ENCODE measurements at regions not wholly inside any gene's neighbourhood (a gene's known extent, or its start where the extent isn't known, plus 50 kb on each side); places are given as distances from the start of the nearest gene placed in this dataset.
A peak's percentile ranks its signal among the peaks of the same experiment; 100 is the strongest.

DNA sequence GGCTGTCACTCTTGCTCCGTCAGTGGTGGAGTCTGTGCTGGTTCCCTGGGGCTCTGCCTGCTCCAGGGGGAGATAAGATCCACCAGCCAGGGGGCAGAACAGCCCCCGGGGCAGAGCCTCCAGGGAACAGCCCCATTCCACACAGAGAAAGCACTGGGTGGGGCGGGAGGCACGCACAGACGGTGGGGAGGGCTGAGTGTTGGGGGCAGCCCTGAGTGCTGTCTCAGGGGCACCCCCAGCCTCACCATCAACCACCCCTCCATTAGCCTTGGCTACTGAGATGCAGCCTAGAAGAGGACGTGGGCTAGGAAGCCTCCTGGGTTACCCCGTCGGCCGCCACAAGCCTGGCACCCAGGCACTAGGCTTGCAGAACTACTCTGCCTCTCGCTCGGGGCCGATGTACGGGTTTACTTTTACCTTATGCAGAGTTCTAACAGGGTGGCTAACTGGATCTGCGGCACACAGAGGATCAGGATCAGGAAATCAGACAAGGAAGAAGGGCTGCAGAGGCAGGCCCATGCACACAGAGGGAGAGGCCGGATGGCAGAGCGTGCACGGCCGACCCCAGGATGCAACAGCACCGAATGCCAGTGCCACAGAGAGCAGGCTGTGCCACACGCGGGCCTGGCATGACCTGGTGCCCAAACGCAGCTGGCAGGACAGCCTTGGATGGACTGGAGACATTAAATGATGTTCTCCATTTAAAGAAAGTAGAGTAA, 140.5 kb downstream of the CTTN start:
- H2AK5ac ChIP-seq (ENCODE audit: insufficient read length, low read length) = no peak overlapping the region
- H3K56ac ChIP-seq (ENCODE audit: insufficient read length, low read depth, low read length) = no peak overlapping the region
- no peaks in the 10 kb centered on the region for H3K4me1 ChIP-seq (ENCODE audit: insufficient read depth, low read length)
- H3K27ac Mint-ChIP-seq = no peak overlapping the region; a peak in 1 of 7 replicates
- peaks cover 0 to under 1% of the 10 kb centered on the region in 2 experiments; a peak in 1 of 4 replicates for H3K4me1 Mint-ChIP-seq
- no peak overlapping the region for H3K4me3 Mint-ChIP-seq
- no peak overlapping the region for H2BK5ac ChIP-seq (ENCODE audit: insufficient read length, low read length)
- no peak overlapping the region for H4K91ac ChIP-seq (ENCODE audit: insufficient read length, low read depth, low read length)
- no peaks in the 10 kb centered on the region for H3K79me2 ChIP-seq (ENCODE audit: insufficient read depth, low read length)
- H3K23me2 ChIP-seq (ENCODE audit: insufficient read length, low read depth, low read length, poor library complexity, severe bottlenecking) = no peaks in the 10 kb centered on the region
- H3T11ph ChIP-seq (ENCODE audit: low read length) = no peak overlapping the region
- peak; percentile 20 for DNase-seq
- no peak overlapping the region for H2BK120ac ChIP-seq (ENCODE audit: low read depth, low read length, poor library complexity, severe bottlenecking)
- no peak overlapping the region for H3K4ac ChIP-seq (ENCODE audit: low read depth, low read length)
- no peak overlapping the region for H3K14ac ChIP-seq (ENCODE audit: insufficient read depth, low read length)
- TF ChIP-seq, protein P1, sequence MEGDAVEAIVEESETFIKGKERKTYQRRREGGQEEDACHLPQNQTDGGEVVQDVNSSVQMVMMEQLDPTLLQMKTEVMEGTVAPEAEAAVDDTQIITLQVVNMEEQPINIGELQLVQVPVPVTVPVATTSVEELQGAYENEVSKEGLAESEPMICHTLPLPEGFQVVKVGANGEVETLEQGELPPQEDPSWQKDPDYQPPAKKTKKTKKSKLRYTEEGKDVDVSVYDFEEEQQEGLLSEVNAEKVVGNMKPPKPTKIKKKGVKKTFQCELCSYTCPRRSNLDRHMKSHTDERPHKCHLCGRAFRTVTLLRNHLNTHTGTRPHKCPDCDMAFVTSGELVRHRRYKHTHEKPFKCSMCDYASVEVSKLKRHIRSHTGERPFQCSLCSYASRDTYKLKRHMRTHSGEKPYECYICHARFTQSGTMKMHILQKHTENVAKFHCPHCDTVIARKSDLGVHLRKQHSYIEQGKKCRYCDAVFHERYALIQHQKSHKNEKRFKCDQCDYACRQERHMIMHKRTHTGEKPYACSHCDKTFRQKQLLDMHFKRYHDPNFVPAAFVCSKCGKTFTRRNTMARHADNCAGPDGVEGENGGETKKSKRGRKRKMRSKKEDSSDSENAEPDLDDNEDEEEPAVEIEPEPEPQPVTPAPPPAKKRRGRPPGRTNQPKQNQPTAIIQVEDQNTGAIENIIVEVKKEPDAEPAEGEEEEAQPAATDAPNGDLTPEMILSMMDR (conservative IDR thresholded peaks at IDR 0.05) = no peak
- no peak overlapping the region for H3K23ac ChIP-seq (ENCODE audit: insufficient read length, low read depth, low read length)
- H3K4me2 ChIP-seq (ENCODE audit: insufficient read depth, insufficient read length, low read length) = no peak overlapping the region
- no peak overlapping the region for H2BK12ac ChIP-seq (ENCODE audit: insufficient read length, low read depth, low read length)
- no peak overlapping the region for H3K27ac ChIP-seq (ENCODE audit: insufficient read length, low read depth, low read length)
- no peaks in the 10 kb centered on the region for H4K20me1 ChIP-seq (ENCODE audit: control insufficient read depth, insufficient read depth, insufficient read length)
- H3K79me1 ChIP-seq (ENCODE audit: insufficient read depth, low read depth, low read length, poor library complexity, severe bottlenecking) = no peaks in the 10 kb centered on the region
- H3K27me3 ChIP-seq (ENCODE audit: insufficient read depth, low read length) = no peaks in the 10 kb centered on the region
- no peak overlapping the region for H3K18ac ChIP-seq (ENCODE audit: insufficient read length, low read depth, low read length)
- H3K27me3 Mint-ChIP-seq (ENCODE audit: low read depth) = no peaks in the 10 kb centered on the region
- no peak overlapping the region for H2AFZ ChIP-seq (ENCODE audit: low read length)
- no peak overlapping the region for H2BK15ac ChIP-seq (ENCODE audit: low read depth, low read length)
- H4K8ac ChIP-seq (replicated peaks; ENCODE audit: insufficient read length, low read depth, low read length) = no peak overlapping the region
- H2BK20ac ChIP-seq (ENCODE audit: low read depth, low read length, poor library complexity, severe bottlenecking) = no peak overlapping the region
- peaks cover 5 to 6% of the 10 kb centered on the region in 2 experiments; a peak in 4 of 5 replicates for H3K9me3 Mint-ChIP-seq
- no peaks in the 10 kb centered on the region for H3K9me3 ChIP-seq (ENCODE audit: control insufficient read depth, low read depth, low read length)
- H4K5ac ChIP-seq (ENCODE audit: insufficient read length, low read depth, low read length) = no peak overlapping the region
- peaks cover 0 to 6% (median 4%) of the 10 kb centered on the region in 3 experiments; a peak in 4 of 7 replicates for H3K36me3 Mint-ChIP-seq (ENCODE audit: insufficient read depth in 1 of 3, low read depth in 3 of 3)
- H3K9ac ChIP-seq (ENCODE audit: extremely low read depth, insufficient read length, low read length) = no peak overlapping the region
- no CpG with 5 or more reads among the region's 22 CpGs for WGBS (ENCODE audit: extremely low coverage, insufficient read length, low lambda C conversion rate)
